GM12864 (cell line): ENCODE measurements at regions not wholly inside any gene's neighbourhood (a gene's known extent, or its start where the extent isn't known, plus 50 kb on each side); places are given as distances from the start of the nearest gene placed in this dataset.

Source experiments
- DNase-seq: peaks from one replicate; pipeline ENCODE4 v3.0.0-alpha.2; 2011; ENCODE audit warnings: low read depth
- H3K4me3 ChIP-seq: 2 replicates; pipeline ENCODE4 v1.5.1; 2011; ENCODE audit warnings: mild to moderate bottlenecking, low read depth, low read length, control low read depth
- CTCF ChIP-seq: IDR thresholded peaks from 2 replicates; pipeline ENCODE4 v1.5.1; 2011; ENCODE audit warnings: low read depth, mild to moderate bottlenecking, moderate library complexity, low read length, control low read depth, inconsistent platforms; ENCODE audit errors: missing control alignments

DNA sequence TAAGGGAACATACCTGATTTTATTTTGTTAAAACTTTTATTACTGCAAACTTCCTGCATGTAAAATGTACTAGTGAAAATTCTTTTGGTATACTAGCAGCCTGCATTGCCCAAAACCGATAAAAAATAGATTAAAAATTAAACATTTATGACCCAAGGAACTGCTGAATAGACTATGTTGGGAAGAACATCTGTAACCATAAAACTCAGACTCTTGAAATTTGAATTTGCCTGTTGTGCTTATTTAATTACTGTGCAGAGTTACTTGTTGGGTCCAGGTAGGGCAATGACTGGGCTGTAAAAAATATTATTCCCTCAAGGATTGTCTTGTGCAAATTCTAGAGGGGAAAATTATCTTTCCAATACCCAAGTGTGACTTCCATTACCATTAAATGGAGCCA, 193.5 kb upstream of the PITRM1 start:
- no peak for TF ChIP-seq CTCF
- H3K4me3 ChIP-seq = no peak overlapping the region
- DNase-seq = no peak

GRCh38 chr10:3365630-3366029, 193.0 kb upstream of the PITRM1 start:
- TF ChIP-seq CTCF = no peak
- no peak overlapping the region for H3K4me3 ChIP-seq
- DNase-seq = no peak

- no peak for DNase-seq
- no peak for TF ChIP-seq CTCF
- H3K4me3 ChIP-seq = no peak overlapping the region
These were observed 192.3 kb upstream of the PITRM1 start for GRCh38 chr10:3364768-3365480.

GRCh38 chr10:3363311-3364045, 190.9 kb upstream of the PITRM1 start:
- TF ChIP-seq CTCF = no peak
- H3K4me3 ChIP-seq = no peak overlapping the region
- DNase-seq = no peak

DNA sequence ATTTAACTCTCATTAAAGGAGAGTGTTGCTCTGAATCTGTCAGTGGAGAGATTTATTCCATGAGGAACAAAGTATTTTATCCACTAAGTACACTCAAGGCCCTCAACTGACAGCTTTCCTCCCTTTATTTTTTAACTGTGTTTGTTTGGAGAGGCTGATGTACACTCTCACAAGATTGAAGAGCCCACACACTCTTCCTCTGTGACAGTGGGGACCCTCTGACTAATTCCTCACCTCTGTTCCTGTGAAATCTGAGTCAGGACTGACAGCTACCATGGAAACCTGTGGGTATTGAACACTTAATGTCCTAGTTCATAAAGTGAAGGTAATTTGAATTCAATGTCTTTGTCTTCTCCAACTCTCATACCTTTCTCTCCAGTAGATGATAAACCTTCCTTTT, 189.8 kb upstream of the PITRM1 start:
- DNase-seq = no peak
- H3K4me3 ChIP-seq = no peak overlapping the region
- TF ChIP-seq CTCF = no peak

DNA sequence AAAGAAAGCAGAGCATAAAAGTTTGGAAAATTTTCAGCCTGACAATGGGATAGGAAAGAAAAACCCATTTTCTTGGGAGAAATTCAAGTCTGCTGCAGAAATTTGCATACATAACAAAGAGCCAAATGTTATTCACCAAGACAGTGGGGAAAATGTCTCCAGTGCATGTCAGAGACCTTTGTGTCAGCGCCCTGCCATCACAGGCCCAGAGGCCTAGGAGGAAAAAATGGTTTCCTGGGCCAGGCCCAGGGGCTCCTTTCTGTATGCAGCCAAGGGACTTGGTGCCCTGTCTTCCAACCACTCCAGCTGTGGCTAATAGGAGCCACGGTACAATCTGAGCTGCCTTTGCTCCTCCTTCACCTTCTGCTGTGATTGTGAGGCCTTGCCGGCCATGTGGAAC, 189.1 kb upstream of the PITRM1 start:
- DNase-seq = no peak
- H3K4me3 ChIP-seq = no peak overlapping the region
- no peak for TF ChIP-seq CTCF
